Keratinocyte (primary cell): ENCODE measurements at regions not wholly inside any gene's neighbourhood (a gene's known extent, or its start where the extent isn't known, plus 50 kb on each side); places are given as distances from the start of the nearest gene placed in this dataset.

ENCODE experiments used
- DNase-seq: peaks from one replicate; pipeline ENCODE4 v3.0.0-alpha.2; 2011; ENCODE audit warnings: low read depth, missing footprints, low spot score
- FAIRE-seq: peaks from 2 replicates; lab custom pipeline; 2011; peaks lifted over from hg19 to GRCh38; lab: Jason Lieb, UNC
- H2AFZ ChIP-seq: 2 replicates; pipeline ENCODE4 v1.6.0; 2012; ENCODE audit warnings: low read length, control low read depth, inconsistent platforms; ENCODE audit not compliant: control insufficient read depth
- H3K27ac ChIP-seq: 2 replicates; pipeline ENCODE4 v1.5.1; 2011; ENCODE audit warnings: low read length; ENCODE audit not compliant: control insufficient read depth, insufficient read depth
- H3K27me3 ChIP-seq: 3 replicates; pipeline ENCODE4 v1.6.0; 2011; ENCODE audit warnings: low read length; ENCODE audit not compliant: control insufficient read depth, insufficient read depth; ENCODE audit errors: extremely low read depth
- H3K36me3 ChIP-seq, 2 experiments: 2 replicates in 1 of 2; 3 replicates in 1 of 2; pipeline ENCODE4 v1.5.1; 2011; ENCODE audit warnings: low read length in 2 of 2, mild to moderate bottlenecking in 1 of 2; ENCODE audit not compliant: control insufficient read depth in 2 of 2, insufficient read depth in 2 of 2; ENCODE audit errors: extremely low read depth in 1 of 2
- H3K4me1 ChIP-seq: 3 replicates; pipeline ENCODE4 v1.5.1; 2011; ENCODE audit warnings: low read length; ENCODE audit not compliant: control insufficient read depth, insufficient read depth; ENCODE audit errors: extremely low read depth
- H3K4me2 ChIP-seq: 3 replicates; pipeline ENCODE4 v1.6.0; 2011; ENCODE audit warnings: low read depth, low read length; ENCODE audit not compliant: control insufficient read depth, insufficient read depth; ENCODE audit errors: extremely low read depth
- H3K4me3 ChIP-seq, 3 experiments: fragments of 200-600 bp in 1 of 3; sonication (generic) in 1 of 3; 2 replicates in 2 of 3; 3 replicates in 1 of 3; pipeline ENCODE4 v1.5.1; 2011 to 2016; ENCODE audit warnings: low read length in 3 of 3, mild to moderate bottlenecking in 3 of 3, control low read depth in 2 of 3, inconsistent platforms in 1 of 3, low read depth in 1 of 3, mixed read lengths in 1 of 3, mixed run types in 1 of 3, moderate library complexity in 1 of 3; ENCODE audit not compliant: control insufficient read depth in 2 of 3, insufficient read depth in 2 of 3; ENCODE audit errors: extremely low read depth in 1 of 3
- H3K79me2 ChIP-seq: 2 replicates; pipeline ENCODE4 v1.6.0; 2012; ENCODE audit warnings: low read length; ENCODE audit not compliant: control insufficient read depth, insufficient read depth
- H3K9ac ChIP-seq: 3 replicates; pipeline ENCODE4 v1.6.0; 2011; ENCODE audit warnings: low read length; ENCODE audit not compliant: control insufficient read depth, insufficient read depth; ENCODE audit errors: extremely low read depth
- H3K9me1 ChIP-seq: 3 replicates; pipeline ENCODE4 v1.6.0; 2011; ENCODE audit warnings: low read length; ENCODE audit not compliant: control insufficient read depth, insufficient read depth; ENCODE audit errors: extremely low read depth
- H3K9me3 ChIP-seq: 2 replicates; pipeline ENCODE4 v1.5.1; 2012; ENCODE audit warnings: low read depth, low read length; ENCODE audit not compliant: control insufficient read depth
- H4K20me1 ChIP-seq: 3 replicates; pipeline ENCODE4 v1.6.0; 2011; ENCODE audit warnings: low read length; ENCODE audit not compliant: control insufficient read depth, insufficient read depth; ENCODE audit errors: extremely low read depth
- CTCF ChIP-seq, 3 experiments: IDR thresholded peaks in 1 of 3; conservative IDR thresholded peaks in 1 of 3; optimal IDR thresholded peaks in 1 of 3; 2 replicates in 2 of 3; 3 replicates in 1 of 3; pipeline versions ENCODE3 to v1.5.1; 2011; ENCODE audit warnings: low read length in 3 of 3, mild to moderate bottlenecking in 3 of 3, moderate library complexity in 2 of 3, control low read depth in 1 of 3, inconsistent platforms in 1 of 3; ENCODE audit not compliant: insufficient read depth in 2 of 3; ENCODE audit errors: extremely low read depth in 1 of 3
- EZH2 ChIP-seq: IDR thresholded peaks from one replicate; pipeline ENCODE4 v1.6.1; 2012; ENCODE audit warnings: inconsistent platforms, mild to moderate bottlenecking, low read length, moderate library complexity
- dilution Hi-C: fragments of 300-500 bp; cut with MboI; formaldehyde crosslinking; loops from one replicate; pipeline ENCODE4 v1.7.0; 2020; ENCODE audit warnings: low sequenced_read_pairs; ENCODE audit not compliant: extremely low pct_ligation_motif_present

- Histone ChIP-seq H3K9me1 (no peaks in the 10 kb centered on the region), H3K4me1 (no peaks in the 10 kb centered on the region), H3K27me3 (peaks cover 14% of the 10 kb centered on the region), H3K9ac (no peak overlapping the region), H3K4me2 (no peak overlapping the region), H2AFZ (no peak overlapping the region), H3K4me3 (no peak overlapping the region), H3K9me3 (no peaks in the 10 kb centered on the region), H4K20me1 (no peaks in the 10 kb centered on the region), H3K36me3 (no peaks in the 10 kb centered on the region), H3K79me2 (no peaks in the 10 kb centered on the region), H3K27ac (no peak overlapping the region)
- no peak for TF ChIP-seq EZH2
- dilution Hi-C loops, result no loop called here
- DNase-seq, result no peak
- FAIRE-seq, result no peak
Measured at GRCh38 chr7:94135180-94135579, 131.0 kb upstream of the BET1 start.

GRCh38 chr7:94142281-94142680 lies 138.1 kb upstream of the BET1 start:
- no peak for DNase-seq

More at GRCh38 chr7:94142281-94142680, 138.1 kb upstream of the BET1 start:
- TF ChIP-seq CTCF (optimal IDR thresholded peaks at IDR 0.05 in 1 of 3, IDR thresholded peaks at IDR 0.05 in 1 of 3, conservative IDR thresholded peaks at IDR 0.05 in 1 of 3; ENCODE audit: extremely low read depth in 1 of 3, insufficient read depth in 2 of 3, low read length in 3 of 3) (no peak), EZH2 (no peak)
- Histone ChIP-seq H3K4me3 (no peak overlapping the region), H4K20me1 (no peaks in the 10 kb centered on the region), H2AFZ (no peak overlapping the region), H3K79me2 (no peaks in the 10 kb centered on the region), H3K27me3 (peaks cover 6% of the 10 kb centered on the region), H3K27ac (no peak overlapping the region), H3K9ac (no peak overlapping the region), H3K4me2 (no peak overlapping the region), H3K4me1 (no peaks in the 10 kb centered on the region), H3K36me3 (no peaks in the 10 kb centered on the region), H3K9me1 (no peaks in the 10 kb centered on the region), H3K9me3 (no peaks in the 10 kb centered on the region)
- FAIRE-seq, result no peak
- dilution Hi-C loops, result no loop called here
